ENCODE measurements at regions not wholly inside any gene's neighbourhood (a gene's known extent, or its start where the extent isn't known, plus 50 kb on each side); places are given as distances from the start of the nearest gene placed in this dataset.

GRCh38 chrY:20998016-20998415 is 242.1 kb downstream of the RPS4Y2 start:
- TF ChIP-seq CTCF (IDR thresholded peaks at IDR 0.05) = no peak
- no peak for TF ChIP-seq POLR2A (IDR thresholded peaks at IDR 0.05)
